GM12878 (cell line): ENCODE measurements at regions not wholly inside any gene's neighbourhood (a gene's known extent, or its start where the extent isn't known, plus 50 kb on each side); places are given as distances from the start of the nearest gene placed in this dataset.

Source experiments
- ATAC-seq: fragments of 200-7000 bp; cut with Tn5 transposase; 3 replicates; pipeline ENCODE4 v1.9.1; 2020; ENCODE audit warnings: mild to moderate bottlenecking, moderate library complexity
- BruUV-seq: library from RNA; stranded (reverse); fragments of 400-500 nt; replicated peaks from 2 replicates; lab custom pipeline; 2021; lab: Mats Ljungman, UMichigan
- CTCF ChIA-PET: fragments of 300-600 bp; sonication (Branson Sonifier 250); formaldehyde crosslinking; extraction: SDS; loops from one replicate; lab custom pipeline; 2021; ENCODE audit warnings: inconsistent platforms; lab: Yijun Ruan, JAX
- POLR2A ChIA-PET: fragments of 350-600 bp; formaldehyde crosslinking; extraction: SDS; loops from one replicate; lab custom pipeline; 2021; ENCODE audit warnings: inconsistent platforms; lab: Charles Lee
- RAD21 ChIA-PET: fragments of 300-600 bp; sonication (Branson Sonifier 250); formaldehyde crosslinking; loops from one replicate; lab custom pipeline; 2023; ENCODE audit warnings: antibody characterized with exemption; ENCODE audit not compliant: unreplicated experiment; lab: Charles Lee
- SMC1A ChIA-PET: fragments of 300-600 bp; sonication (Branson Sonifier 250); formaldehyde crosslinking; loops from one replicate; lab custom pipeline; 2023; ENCODE audit not compliant: unreplicated experiment, uncharacterized antibody; lab: Charles Lee
- DNase-seq: peaks from one replicate; pipeline ENCODE4 v3.0.0-alpha.2; 2011; ENCODE audit warnings: low read depth, low spot score
- FAIRE-seq: peaks from 3 replicates; lab custom pipeline; 2011; peaks lifted over from hg19 to GRCh38; lab: Jason Lieb, UNC
- H2AFZ ChIP-seq: 2 replicates; pipeline ENCODE4 v1.6.0; 2011; ENCODE audit warnings: low read depth, low read length, control low read depth; ENCODE audit not compliant: control insufficient read depth
- H3K27ac ChIP-seq: 2 replicates; pipeline ENCODE4 v1.5.1; 2011; ENCODE audit warnings: control low read depth; ENCODE audit not compliant: control insufficient read depth, insufficient read depth
- H3K27me3 ChIP-seq, 2 experiments: replicated peaks in 1 of 2; 2 replicates each; pipeline versions ENCODE4 v1.6.0 to v1.6.1; 2011; ENCODE audit warnings: low read length in 1 of 2; ENCODE audit not compliant: control insufficient read depth in 2 of 2, insufficient read depth in 2 of 2
- H3K36me3 ChIP-seq, 2 experiments: 2 replicates each; pipeline ENCODE4 v1.5.1; 2011; ENCODE audit warnings: low read length in 1 of 2; ENCODE audit not compliant: control insufficient read depth in 2 of 2, insufficient read depth in 2 of 2
- H3K4me1 ChIP-seq: 2 replicates; pipeline ENCODE4 v1.6.1; 2011; ENCODE audit warnings: mild to moderate bottlenecking, low read length, moderate library complexity, mixed read lengths; ENCODE audit not compliant: control insufficient read depth, insufficient read depth
- H3K4me2 ChIP-seq: 2 replicates; pipeline ENCODE4 v1.6.0; 2011; ENCODE audit warnings: control low read depth; ENCODE audit not compliant: control insufficient read depth, insufficient read depth
- H3K4me3 ChIP-seq: fragments of 200-600 bp; sonication (generic); 2 replicates; pipeline ENCODE4 v1.5.1; 2016
- H3K79me2 ChIP-seq: 2 replicates; pipeline ENCODE4 v1.6.0; 2011; ENCODE audit warnings: low read length; ENCODE audit not compliant: control insufficient read depth, insufficient read depth
- H3K9ac ChIP-seq: 2 replicates; pipeline ENCODE4 v1.8.0; 2011; ENCODE audit warnings: low read length, control low read depth, mixed read lengths; ENCODE audit not compliant: control insufficient read depth, insufficient read depth
- H3K9me3 ChIP-seq: replicated peaks from 3 replicates; pipeline ENCODE4 v1.5.1; 2011; ENCODE audit warnings: mild to moderate bottlenecking, low read length; ENCODE audit not compliant: control insufficient read depth, insufficient read depth
- H4K20me1 ChIP-seq: 2 replicates; pipeline ENCODE4 v1.6.0; 2011; ENCODE audit not compliant: control insufficient read depth, insufficient read depth
- E2F8 ChIP-seq: fragments of 450-650 bp; IDR thresholded peaks from 2 replicates; pipeline ENCODE4 v1.6.1; 2018; ENCODE audit warnings: mild to moderate bottlenecking, low read depth, moderate library complexity; ENCODE audit not compliant: partially characterized antibody
- EZH2 ChIP-seq: IDR thresholded peaks from 2 replicates; pipeline ENCODE4 v1.6.1; 2012; ENCODE audit warnings: low read depth, mild to moderate bottlenecking, control low read depth, inconsistent platforms, low read length, borderline replicate concordance; ENCODE audit not compliant: control insufficient read depth
- FOS ChIP-seq: IDR thresholded peaks from 3 replicates; pipeline ENCODE4 v1.6.1; 2011; ENCODE audit warnings: borderline replicate concordance; ENCODE audit not compliant: insufficient read length; ENCODE audit errors: extremely low read depth
- NFYB ChIP-seq: IDR thresholded peaks from 2 replicates; pipeline ENCODE4 v1.6.1; 2011; ENCODE audit warnings: low read depth, mild to moderate bottlenecking, low read length, improper control_type of control experiment, moderate library complexity; ENCODE audit not compliant: insufficient read depth
- PML ChIP-seq: IDR thresholded peaks from 2 replicates; pipeline ENCODE4 v1.6.1; 2012; ENCODE audit warnings: low read length, inconsistent platforms
- SREBF1 ChIP-seq: IDR thresholded peaks from 2 replicates; pipeline ENCODE4 v1.6.1; 2012; ENCODE audit warnings: mild to moderate bottlenecking, low read length
- ZNF24 ChIP-seq: fragments of 450-650 bp; IDR thresholded peaks from 2 replicates; pipeline ENCODE4 v1.6.1; 2017; ENCODE audit warnings: antibody characterized with exemption, mild to moderate bottlenecking
- WGBS: methylation state at CpG from one replicate; pipeline ENCODE4 v1.1.6; 2016; ENCODE audit warnings: low lambda C conversion rate; ENCODE audit not compliant: insufficient replicate concordance, insufficient coverage; ENCODE audit errors: missing lambda C conversion rate; 5-methylcytosine and 5-hydroxymethylcytosine counted together
- in situ Hi-C: fragments of 300-500 bp; cut with MboI; formaldehyde crosslinking; loops from 9 replicates; pipeline ENCODE4 v1.14.3; 2018; ENCODE audit warnings: mixed read lengths
- intact Hi-C: fragments of 100-400 bp; cut with micrococcal nuclease; formaldehyde crosslinking; loops from one replicate; pipeline ENCODE4 v1.14.2; 2022; ENCODE audit not compliant: unreplicated experiment

- H3K9me3 ChIP-seq: no peaks in the 10 kb centered on the region; the same call in 2 of the 3 replicates
- ChIA-PET POLR2A (interaction anchor here (0.6 kb wide), 1 partner anchor 1569 kb away, joined by 3 read pairs; no protein-coding TSS in a partner anchor), CTCF (interaction anchor here (0.7 to 1.3 kb wide), 2 partner anchors 19 to 75 kb away, joined by 3 read pairs; no protein-coding TSS in a partner anchor), SMC1A (no interaction called here), RAD21 (no interaction called here)
- H3K4me1 ChIP-seq: no peaks in the 10 kb centered on the region
- BruUV-seq: no TSS peak
- ATAC-seq (no peak), FAIRE-seq (no peak), DNase-seq (no peak)
- in situ Hi-C loops: no loop called here
- no peak overlapping the region for H3K27ac ChIP-seq
- no peak for TF ChIP-seq FOS
- no peak for TF ChIP-seq E2F8
- no peak for TF ChIP-seq PML
- TF ChIP-seq EZH2: no peak
- TF ChIP-seq ZNF24: no peak
- no peak for TF ChIP-seq SREBF1
- no peak for TF ChIP-seq NFYB
- intact Hi-C loops: no loop called here
- H3K4me3 ChIP-seq: no peak overlapping the region
- no peak overlapping the region for H3K9ac ChIP-seq
- H2AFZ ChIP-seq: no peak overlapping the region
- H3K79me2 ChIP-seq: no peaks in the 10 kb centered on the region
- H3K27me3 ChIP-seq: no peaks in the 10 kb centered on the region
- no peaks in the 10 kb centered on the region for H4K20me1 ChIP-seq
- 55% methylated on average over 6 of the region's 6 CpGs for WGBS
- no peak overlapping the region for H3K4me2 ChIP-seq
- H3K36me3 ChIP-seq: no peaks in the 10 kb centered on the region
These were observed 126.7 kb downstream of the TWIST2 start for GRCh38 chr2:238974501-238975166.
